GM19452 (cell line): ENCODE measurements at regions not wholly inside any gene's neighbourhood (a gene's known extent, or its start where the extent isn't known, plus 50 kb on each side); places are given as distances from the start of the nearest gene placed in this dataset.
A peak's percentile ranks its signal among the peaks of the same experiment; 100 is the strongest.
"Not testable (repeated sequence)": the region's sequence is repeated elsewhere in the genome, so short reads cannot be mapped to it uniquely, and the experiment has no call there.

ENCODE experiments used
- ATAC-seq: cut with Tn5 transposase; IDR thresholded peaks from one replicate; pipeline ENCODE4 v1.9.1; 2021; ENCODE audit not compliant: unreplicated experiment

- no peak for ATAC-seq
Observed at GRCh38 chr4:138579146-138579545, 337.0 kb upstream of the SLC7A11 start.

DNA sequence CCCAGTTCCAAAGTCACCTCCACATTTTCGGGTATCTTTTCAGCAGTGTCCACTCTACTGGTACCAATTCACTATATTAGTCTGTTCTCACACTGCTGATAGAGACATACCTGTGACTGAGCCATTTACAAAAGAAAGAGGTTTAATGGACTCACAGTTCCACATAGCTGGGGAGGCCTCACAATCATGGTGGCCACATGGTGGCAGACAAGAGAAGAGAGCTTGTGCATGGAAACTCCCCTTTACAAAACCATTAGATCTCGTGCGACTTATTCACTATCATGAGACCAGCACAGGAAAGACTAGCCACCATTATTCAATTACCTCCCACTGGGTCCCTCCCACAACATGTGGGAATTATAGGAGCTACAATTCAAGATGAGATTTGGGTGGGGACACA, 335.7 kb upstream of the SLC7A11 start:
- not testable (repeated sequence) for ATAC-seq

DNA sequence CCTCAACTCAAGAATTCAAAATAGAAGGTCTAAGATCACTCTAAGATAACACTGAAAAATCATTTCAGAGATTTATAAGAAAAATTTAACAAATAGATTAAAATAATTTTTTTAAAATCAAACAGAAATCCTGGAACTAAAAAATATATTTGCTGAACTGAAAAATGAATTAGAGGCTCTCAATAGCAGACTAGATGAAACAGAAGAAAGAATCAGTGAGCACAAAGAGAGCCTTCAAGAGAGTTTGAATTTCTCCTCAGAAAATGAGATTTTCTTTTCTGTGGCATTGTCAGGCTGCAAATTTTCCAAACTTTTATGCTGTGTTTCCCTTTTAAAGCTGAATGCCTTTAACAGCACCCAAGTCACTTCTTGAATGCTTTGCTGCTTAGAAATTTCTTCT, 335.0 kb upstream of the SLC7A11 start:
- ATAC-seq, result no peak

DNA sequence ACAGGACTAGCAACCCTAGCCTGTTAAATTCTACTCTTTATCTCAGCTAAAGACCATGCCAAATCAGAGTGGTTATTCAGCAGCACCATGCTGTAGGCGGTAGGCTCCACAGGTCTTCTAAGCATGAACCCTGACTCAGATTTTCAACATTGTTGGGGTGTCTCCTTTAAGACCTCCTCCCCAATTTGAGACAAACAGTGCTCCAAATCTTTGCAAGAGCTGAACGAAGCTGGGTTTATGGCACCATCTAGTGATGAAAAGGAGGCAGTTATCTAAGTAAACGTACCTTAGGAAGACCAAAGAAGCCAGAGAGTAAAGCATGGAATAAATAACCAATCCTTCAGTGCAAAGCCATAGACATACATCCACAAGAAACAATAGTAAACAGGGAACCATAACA, 334.5 kb upstream of the SLC7A11 start:
- no peak for ATAC-seq

DNA sequence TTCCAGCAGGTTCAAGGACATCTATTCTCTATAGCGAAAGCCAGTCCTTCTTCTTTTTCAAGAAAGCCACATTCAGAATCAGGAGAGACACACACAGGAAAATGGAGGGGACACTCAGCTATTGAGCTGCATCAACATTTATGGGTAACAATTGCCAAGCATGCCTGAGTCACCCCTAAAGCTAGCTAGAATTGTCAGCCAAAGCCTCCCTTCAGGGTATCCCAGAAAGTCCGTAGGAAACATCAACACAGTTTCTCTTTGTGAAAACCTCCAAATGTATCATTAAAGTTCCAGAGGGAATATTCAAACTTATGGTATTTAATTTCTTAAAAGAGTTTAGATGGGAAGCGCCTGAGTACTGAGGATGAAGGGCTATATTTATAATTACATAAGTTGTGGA, 331.1 kb upstream of the SLC7A11 start:
- ATAC-seq, result no peak

DNA sequence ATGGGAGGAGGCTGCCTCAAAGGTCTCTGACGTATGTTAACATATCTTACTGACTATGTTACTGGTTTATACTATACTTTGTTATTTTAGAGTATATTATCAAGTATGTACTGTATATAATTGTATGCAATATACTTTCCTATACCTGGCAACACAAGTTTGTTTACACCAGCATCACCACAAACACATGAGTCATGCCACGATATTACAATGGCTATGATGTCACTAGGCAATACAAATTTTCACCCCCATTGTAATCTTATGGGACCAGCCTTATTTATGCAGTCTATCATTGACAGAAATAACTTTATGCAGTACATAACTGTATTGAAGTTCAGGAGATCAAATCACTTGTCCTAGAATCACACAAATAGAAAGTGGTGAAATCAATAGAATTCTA, 329.9 kb upstream of the SLC7A11 start:
- no peak for ATAC-seq

DNA sequence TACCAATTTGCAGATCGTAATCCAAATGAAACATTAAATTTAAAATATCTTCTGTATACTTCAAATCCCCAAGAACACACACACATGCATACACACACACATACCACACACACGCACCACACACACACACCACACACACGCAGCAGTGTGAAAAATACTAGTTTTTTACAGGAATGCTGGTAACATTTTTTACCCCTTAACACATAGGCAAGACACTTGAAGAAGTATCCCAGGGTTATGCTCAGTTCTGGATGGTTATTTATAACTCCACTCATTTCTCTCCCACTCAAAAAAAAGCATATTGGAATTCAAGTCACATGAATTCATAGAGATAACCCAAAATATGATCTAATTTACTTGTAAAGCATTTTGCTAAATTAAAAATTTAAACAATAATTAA, 325.5 kb upstream of the SLC7A11 start:
- no peak for ATAC-seq

DNA sequence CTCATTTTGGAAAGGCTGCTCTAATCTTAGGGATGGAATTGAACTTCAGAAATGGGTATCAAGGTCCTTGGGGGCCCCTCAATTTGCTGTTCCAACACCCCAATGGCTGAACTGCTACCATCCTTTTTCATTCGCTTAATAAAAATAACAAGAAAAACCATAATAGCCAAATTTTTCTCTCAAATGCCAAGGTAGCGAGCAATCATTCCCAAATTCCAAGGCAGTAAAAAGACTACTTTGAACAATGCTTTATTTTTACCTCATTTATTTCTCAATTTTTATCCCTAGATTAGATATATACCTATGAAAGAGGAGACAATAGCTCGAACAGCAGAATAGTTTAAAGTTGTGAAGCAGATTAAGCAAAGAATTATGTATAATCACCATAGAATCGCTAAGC, 323.4 kb upstream of the SLC7A11 start:
- ATAC-seq, result no peak

DNA sequence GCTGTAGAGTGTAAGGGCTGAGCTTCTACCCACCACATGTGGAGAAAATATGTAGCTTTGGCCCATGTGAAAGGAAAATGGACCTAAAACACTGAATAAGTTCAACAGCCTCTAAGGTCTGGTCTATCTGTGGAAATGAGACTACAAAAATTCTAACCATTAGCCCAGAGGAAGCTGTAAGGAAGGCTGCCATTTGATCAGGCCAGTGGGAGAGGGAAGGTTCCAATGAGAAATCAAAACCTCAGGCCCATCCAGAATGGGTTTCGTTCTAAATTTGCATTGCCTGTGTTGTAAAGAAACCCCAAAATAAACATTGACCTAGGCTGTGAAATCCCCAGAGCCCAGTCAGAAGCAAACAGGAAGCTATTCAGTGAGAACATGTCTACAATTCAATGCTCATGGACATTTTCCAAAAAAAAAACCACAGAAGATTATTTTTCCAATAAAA, 320.4 kb upstream of the SLC7A11 start:
- ATAC-seq, result peak; percentile 76

GRCh38 chr4:138561906-138562305, 319.8 kb upstream of the SLC7A11 start:
- ATAC-seq, result no peak

DNA sequence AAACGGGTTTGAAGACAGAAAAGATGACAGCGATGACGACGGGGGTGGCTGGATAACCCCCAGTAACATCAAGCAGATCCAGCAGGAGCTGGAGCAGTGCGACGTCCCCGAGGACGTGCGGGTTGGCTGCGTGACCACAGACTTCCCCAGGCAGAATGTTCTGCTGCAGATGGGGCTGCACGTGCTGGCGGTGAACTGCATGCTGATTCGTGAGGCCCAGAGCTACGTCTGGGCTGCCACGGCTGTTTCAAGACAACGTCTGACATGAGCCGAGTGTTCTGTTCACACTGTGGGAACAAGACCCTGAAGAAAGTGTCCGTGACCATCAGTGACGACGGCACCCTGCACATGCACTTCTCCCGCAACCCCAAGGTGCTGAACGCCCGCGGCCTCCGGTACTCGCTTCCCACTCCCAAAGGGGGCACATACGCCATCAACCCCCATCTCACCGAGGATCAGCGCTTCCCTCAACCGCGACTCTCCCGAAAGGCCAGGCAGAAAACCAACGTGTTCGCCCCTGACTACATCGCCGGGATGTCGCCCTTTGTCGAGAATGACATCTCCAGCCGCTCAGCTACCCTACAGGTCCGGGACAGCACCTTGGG, 319.2 kb upstream of the SLC7A11 start:
- ATAC-seq, result no peak

DNA sequence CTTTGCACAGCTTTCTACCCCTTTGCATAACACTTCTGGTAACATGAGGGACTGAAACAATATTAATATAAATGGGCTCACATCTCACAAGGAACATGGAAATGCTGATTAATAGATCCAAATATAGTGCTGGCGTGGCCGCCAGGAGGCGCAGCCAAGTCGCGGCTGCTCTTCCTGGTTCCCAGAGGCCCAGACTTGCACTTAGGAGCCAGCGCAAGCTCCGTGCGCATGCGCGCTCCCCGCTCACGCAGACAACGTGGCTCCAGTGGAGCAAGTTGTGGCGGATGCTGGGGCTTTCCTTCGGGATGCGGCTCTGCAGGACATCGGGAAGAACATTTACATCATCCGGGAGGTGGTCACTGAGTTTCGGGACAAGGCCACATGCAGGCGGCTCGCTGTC, 318.3 kb upstream of the SLC7A11 start:
- no peak for ATAC-seq

GRCh38 chr4:138558886-138559285, 316.7 kb upstream of the SLC7A11 start:
- no peak for ATAC-seq

DNA sequence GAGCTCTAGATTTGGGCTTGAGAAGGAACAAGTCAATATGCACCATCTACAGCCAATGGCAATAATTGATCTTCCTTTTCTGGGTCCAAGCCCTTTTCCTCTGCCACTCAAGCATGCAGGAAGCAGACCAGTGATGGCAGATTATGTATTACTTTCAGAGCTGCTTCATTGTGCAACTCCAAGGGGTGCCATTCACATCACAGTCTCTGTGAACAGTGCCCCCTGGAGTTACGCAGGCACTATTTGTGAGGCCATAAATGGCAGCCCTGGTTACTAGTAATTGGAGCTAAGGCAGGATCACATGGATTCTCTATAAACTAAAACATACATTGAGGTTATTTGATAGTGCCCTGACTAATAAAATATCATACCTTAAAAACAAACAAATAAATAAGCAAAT, 313.4 kb upstream of the SLC7A11 start:
- peak; percentile 86 for ATAC-seq

- ATAC-seq, result no peak
Observed at GRCh38 chr4:138555108-138555507, 313.0 kb upstream of the SLC7A11 start.

GRCh38 chr4:138553001-138553845, 311.1 kb upstream of the SLC7A11 start:
- no peak for ATAC-seq

GRCh38 chr4:138542191-138542776, 300.1 kb upstream of the SLC7A11 start:
- ATAC-seq, result no peak

GRCh38 chr4:138540056-138540800, 298.1 kb upstream of the SLC7A11 start:
- ATAC-seq, result no peak

DNA sequence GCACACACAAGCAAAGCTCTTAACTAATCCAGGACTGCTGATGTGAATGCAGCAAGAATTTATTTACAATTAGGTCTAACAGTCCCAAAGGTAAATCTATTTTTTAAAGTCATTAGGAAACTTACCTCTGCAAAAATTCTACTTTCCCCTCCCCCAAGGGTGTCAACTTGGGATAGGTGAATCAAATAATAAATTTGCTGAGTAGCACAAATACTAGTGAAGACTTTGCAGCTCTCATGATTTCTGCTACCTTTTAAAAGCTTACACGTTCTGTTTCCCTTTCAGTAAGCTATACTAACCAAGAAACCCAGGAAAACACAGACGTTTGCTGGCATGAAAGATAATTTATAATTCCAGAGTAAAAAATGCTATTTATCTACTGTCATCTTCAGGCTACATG, 296.6 kb upstream of the SLC7A11 start:
- no peak for ATAC-seq

DNA sequence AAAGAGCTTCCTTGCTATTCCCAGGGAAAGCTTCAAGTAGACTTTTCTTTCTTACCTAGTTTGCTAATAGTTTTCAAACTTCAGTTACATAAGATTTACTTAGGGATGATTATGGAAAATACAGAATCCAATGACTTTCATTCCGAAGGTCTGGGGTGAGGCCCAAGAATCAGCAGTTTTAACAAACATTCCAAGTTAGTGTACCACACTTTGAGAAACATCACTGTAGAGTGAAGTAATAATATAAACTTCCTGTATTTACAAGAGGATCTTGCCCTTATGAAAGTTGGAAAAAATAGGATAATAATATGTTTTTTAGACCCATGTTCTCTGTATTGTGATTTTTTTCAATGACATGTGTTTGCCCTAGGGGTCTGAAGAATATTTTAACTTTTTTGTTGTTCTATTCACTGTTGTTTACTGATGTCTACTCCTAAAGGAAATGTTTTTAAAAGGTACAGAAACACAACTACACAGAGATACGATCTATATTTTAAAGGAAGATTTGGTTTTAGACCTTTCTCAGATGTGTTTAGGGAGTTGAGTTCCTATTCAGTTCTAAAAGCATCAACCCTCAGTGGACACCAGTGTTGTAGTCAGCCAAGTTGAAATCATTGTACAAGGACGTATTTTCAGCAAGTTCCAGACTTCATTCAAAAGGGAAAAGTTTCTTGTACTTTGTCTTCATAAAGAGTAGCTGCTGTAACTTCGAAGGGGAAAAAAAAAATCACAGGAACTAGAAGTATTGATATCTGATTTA, 295.8 kb upstream of the SLC7A11 start:
- ATAC-seq, result no peak

DNA sequence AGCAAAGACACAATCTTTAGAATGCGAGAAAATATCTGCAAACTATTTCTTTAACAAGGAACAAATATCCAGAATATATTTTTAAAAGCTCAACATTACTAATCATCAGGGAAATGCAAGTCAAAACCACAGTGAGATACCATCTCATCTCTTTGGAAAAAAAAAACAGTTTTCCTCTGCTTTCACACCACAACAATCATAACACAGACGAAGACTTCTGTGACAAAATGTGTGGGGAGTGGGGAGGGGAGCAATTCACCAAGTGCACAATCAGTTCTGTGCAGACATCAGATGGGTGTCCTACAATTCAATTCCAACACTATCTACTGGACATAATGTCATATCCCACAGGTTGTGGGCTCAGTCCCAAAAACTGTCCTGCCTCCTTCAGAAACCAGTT, 293.2 kb upstream of the SLC7A11 start:
- ATAC-seq, result no peak
